CD4-positive, alpha-beta T cell treated with Interleukin-6 for 4 hours (primary cell): ENCODE measurements at regions not wholly inside any gene's neighbourhood (a gene's known extent, or its start where the extent isn't known, plus 50 kb on each side); places are given as distances from the start of the nearest gene placed in this dataset.

ENCODE experiments used
- DNase-seq: peaks from one replicate; pipeline ENCODE4 v3.0.0-alpha.2; 2020; ENCODE audit warnings: mixed read lengths

DNA sequence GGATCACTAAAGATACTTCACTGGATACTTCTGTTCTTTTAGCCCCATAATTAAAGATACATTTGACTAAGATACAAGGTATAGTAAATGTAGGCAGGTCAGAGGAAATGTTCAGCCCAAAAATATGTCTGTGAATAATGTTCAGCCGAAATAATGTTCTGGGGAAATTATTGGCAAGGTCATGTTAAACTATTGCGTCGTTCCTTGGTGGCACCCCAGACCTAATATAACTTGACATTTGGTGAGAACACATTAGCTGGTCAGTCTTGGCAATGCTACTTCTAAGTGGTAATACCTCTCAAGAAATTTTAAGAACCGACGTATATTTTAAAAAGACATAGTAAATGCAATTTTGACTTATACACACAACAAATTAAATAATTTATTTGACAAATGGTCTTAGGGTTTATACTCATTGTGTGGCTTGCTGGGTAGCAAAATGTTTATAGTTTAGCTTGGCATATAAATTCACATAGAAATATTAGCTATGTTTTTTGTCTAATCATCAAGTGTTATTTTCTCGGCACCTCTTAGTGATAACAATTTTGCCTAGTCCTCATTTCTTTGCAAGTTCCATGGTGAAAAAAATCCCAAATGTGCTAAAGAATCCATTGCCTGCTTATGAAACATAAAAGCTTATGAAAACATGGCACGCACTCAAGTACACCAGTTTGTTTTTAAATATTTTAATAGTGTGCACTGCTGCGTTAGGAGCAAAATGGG is 270.3 kb upstream of the NEBL start:
- no peak for DNase-seq

DNA sequence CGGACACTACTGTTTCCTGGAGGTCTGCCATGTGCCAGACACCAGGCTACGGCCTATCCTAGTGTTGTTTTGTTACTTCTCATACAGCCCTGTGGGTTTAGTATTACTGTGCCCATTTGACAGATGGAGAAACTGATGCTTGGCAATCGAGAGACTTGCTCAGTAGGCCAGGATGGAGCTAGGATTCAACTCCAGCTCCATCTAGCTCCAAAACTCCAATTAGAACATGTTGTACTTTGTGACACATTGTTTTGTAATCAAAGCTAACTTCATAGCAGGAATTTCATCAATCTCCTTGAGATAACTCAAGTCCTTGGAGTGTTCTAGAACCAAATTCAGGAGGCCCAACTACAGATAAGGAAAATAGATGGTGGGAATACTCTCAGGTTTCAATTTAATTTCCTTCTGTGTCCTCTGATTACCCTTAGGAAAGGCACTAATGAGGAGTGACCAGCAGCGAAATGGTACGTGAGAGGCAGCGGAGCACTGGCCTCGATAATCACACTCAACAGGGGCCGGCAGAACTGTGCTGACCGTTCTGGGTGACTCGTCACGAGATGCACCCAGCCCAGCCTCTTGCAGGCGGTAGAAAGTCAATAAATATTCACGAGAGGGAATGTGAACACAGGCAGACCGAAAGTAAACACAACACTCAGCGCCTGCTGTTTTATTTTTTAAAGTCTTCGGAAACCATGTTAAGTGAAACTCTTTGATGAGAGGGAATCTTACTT is 269.6 kb upstream of the NEBL start:
- DNase-seq: no peak

DNA sequence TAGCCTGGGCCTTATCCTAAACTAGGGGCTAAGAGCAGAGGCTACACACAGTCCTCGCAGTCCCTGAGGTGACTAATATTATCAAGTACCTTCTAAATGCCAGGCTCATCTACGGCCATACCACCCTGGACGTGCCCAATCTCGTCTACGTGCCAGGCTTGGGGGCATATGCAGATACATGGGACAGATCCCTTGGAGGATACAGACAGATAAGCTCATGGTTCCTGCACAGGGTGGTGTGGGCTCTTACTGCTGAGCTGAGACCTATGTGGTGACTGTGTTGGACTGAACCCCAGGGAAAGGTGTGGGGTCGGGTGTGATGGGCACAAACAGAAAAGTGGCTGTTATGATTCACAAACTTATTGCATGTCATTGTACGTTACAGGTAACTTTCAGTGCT is 268.4 kb upstream of the NEBL start:
- no peak for DNase-seq

DNA sequence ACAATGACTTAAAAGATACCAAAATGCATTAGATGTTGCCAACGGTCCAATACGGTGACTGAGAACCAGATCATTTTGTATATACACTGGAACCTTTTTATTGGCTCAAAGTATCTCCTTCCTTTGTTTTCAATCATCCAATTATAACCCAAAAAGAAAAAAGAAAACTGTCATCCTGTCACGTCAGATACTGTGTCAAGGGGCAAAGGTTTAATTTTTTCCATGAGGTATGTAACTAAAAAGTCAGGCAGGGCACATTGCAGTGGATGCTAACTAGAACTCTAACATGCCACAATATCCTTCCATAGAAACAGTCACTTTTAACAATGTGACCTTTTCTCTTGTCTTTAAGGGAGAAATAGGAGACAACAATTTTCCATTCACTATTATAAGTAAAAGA is 267.6 kb upstream of the NEBL start:
- no peak for DNase-seq

DNA sequence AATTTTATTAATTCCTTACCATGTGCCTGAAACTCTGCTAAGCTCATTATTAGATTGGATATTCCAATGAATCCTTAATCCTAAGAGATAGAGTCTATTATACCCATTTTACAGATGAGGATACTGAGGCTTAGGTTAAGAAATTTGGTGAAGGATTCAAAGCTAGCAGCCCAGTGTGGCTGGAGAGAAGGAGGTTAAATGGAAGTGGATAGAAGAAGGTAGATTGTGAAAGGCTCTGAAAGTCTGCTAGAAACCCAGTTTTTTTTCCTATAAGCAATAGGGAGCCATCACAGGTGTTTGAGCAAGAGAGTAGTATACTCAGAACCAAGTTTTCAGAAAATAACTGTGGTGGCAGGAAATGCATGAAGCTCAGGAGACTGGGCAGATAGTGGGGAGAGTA is 265.8 kb upstream of the NEBL start:
- no peak for DNase-seq

DNA sequence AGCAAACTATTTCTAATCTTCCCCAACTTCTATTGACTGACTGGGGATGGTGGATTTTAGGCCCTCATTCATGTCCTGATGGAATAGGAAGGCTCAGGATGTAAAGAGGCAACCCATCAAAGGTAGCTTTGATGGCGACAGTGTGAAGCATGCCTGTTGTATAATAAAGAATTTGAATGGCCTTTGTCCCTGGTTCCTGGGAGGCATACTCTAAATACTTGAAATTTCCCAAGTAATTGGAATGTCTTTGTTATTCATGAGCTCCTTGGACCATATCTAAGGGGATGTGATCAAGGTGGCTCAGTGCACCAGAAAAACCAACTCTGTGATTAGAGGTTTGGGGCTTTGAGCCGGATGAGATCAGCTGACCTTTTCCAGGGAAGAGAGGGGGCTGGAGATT is 264.5 kb upstream of the NEBL start:
- DNase-seq: no peak

DNA sequence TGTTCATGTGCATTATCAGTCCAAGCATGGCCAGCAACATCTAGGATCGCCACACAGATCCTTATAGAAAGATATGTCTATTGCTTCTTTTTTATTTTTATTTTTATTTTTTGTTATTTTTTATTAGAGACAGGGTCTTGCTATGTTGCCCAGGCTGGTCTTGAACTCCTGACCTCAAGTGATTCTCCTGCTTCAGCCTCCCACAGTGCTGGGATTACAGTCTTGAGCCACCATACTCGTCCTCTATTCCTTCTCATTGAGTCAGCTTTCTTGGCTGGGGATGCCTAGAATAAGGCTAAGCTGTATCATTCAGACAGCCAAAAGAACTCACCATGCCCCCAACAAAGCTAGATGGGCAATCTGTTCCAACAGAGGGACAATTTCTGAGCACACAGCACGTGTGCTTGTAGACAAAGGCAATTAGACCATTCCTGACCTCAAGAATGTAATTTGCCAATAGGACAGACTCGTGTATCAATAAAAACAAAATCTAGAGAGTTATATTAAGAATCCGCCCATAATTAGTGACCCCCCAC is 264.0 kb upstream of the NEBL start:
- no peak for DNase-seq

DNA sequence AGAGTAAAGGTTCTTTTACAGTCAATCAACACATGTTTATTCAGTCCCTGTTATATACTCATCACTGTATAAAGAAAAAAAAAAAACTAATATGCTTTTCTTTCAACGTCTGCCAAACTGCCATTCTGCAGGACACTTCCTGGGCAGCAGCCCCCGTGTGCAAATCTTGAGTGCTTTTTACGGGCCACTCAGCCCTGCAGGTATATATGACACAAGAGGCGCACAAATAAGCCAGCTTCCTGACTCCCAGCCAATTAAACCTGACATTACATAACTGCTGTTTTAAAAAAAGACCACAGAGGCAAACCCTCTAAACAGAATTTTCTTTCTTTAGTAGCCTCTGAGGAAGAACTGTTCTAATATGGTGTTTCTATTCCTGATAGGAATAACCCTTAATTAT is 263.0 kb upstream of the NEBL start:
- no peak for DNase-seq

DNA sequence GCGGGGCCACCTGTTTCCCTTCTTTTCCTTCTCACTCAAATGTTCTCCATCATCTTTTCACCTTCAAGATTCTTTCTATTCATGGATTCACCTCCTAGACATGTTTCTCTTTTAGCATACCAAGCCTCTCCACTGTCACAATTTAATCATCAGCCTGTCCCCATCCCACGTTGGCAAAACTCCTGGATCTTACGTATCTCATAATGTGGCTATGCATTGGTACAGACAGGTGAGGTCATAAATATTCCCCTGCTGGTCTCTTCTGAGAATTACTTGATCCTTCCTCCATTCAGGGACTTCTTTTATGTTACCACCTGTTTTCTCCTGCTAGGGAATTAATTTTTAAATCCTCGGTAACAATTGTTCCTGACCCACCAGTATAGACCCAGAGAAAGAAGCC is 262.6 kb upstream of the NEBL start:
- DNase-seq: no peak

DNA sequence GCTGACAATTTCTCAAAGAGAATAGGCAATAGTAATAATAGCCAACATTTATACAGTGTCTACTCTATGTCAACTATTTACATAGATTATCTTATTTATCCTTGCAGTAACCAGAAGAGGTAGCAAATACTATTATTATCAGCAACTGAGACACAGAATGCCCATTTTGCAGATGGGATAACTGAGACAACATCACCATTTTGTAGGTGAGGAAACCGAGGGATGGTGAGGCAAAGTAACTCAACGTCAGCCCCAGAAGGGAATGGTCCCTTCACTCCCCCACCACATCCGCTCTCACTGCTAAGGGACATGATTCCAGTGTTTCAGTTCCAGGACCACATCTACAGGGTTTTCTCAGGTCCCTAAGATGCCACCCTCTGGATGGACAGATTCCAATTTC is 261.2 kb upstream of the NEBL start:
- DNase-seq: no peak

DNA sequence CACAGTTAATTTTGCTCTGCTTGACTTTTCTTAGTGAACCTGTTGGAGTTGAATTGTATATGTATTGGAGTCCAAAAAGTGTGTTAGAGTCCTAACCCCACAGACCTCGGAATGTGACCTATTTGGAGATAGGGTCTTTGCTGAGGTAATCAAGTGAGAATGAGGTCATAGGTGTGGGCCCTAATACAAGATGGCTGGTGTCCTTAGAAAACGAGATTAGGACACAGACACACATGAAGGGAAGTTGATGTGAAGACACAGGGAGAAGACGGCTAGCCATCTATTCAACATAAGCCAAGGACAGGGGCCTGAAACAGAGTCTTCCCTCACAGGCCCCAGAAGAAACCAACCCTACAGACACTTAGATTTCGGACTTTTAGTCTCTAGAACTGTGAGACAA is 260.6 kb upstream of the NEBL start:
- no peak for DNase-seq

DNA sequence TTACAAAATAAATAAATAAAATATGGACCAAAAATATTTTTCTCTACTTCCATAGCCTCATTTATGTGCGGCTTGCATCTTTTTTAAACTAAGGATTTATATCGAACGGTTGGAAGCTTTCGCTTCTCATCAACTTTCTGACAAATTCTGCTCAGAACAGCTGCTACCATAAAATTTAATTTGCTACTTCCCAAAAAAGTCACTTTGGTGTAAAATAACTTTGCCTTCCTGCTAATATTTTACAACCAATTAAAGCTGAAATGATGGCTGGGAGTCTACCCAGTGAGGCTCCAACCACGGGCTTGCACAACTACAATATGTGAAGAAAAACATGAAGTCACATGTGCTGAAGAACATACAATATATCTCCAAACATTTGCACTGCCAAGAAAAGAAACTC is 253.1 kb upstream of the NEBL start:
- no peak for DNase-seq

DNA sequence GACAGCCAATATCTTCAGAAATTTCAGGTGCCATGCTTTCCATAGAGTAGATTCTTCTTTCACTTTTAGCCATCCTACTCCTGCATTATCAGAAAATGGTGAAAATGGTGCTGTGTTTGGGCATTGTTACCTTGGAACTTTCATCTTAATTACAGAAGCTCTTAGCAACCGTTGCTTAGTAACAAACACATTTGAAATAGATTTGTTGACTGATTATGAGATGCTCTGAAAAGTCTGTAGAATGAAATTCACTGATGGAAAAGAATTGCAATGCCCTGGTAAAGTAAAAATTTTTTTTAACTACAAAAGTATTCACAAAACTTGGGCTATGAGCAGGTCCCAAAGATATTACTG is 249.3 kb upstream of the NEBL start:
- DNase-seq: no peak

DNA sequence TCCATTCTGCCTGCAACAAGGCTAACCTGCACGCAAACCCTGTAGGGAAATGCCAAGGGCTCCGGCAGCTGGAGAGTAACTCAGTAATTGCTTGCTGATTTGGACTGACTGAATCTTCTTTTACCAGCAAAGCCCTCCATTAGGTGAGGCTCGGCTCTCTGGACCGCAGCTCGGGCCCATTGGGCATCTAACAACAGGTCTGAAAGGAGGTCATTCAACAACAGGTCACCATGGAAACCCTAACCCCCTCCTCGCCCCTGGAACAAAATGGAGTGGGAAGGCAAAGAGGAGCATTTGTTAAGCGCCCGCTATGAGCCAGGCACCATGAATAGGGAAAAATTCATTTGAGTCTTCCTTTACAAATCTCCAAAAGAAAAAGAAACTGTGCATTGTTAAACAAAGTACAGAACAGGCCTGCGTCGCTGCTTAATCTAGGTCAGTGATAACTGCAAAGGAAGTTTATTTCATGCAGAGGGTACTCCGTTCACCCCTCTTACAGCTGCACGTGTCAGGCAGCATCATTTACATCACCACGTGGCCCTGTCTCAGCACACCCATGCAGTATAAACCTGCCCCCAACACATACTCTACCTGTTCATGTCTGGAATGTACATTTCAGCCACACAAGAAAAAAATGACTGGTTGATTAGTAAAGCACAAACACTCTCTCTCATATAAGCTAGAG is 248.8 kb upstream of the NEBL start:
- DNase-seq: no peak

DNA sequence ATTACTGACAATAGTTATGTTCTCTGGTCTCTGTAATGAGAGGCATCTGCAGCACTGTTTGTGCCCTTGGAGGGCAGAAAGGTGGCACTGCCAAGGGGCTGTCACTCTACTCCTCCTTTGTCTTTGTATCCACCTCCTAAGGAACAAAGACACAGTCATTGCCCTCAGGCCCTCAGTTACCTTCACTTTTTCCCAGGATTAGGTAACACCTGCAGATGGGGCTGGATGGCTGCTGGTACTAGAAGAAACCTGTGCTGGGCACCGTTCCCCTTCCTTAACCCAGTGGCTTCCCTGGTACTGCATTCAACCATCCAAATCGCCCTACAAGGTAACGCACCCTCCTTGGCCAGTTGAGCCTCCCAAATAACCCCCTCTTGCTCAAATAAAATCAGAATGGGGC is 246.9 kb upstream of the NEBL start:
- DNase-seq: no peak

DNA sequence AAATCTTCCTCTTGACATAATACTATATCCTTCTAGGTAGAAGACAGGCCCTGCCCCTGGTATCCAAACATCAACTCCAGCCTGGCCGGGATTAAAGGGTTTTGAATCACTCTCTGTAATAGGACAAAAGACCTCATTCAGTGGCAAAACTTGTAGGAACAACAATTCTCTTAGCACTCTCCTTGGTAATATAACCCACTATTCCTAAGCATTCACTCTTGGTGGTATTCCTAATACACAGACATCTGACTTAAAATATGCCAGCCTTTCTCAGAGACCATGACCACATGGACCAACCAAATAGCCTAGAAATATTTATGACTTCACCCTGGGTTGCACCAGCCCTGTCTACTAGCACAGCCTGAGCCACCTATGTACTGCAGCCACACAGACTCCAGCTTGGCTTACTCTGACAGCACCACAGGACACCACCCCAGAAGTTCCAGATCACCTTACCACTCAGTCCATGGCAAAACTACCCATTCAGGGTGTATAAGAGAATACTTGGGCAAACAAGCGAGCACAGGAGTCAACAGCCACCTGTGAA is 244.9 kb upstream of the NEBL start:
- DNase-seq: no peak

DNA sequence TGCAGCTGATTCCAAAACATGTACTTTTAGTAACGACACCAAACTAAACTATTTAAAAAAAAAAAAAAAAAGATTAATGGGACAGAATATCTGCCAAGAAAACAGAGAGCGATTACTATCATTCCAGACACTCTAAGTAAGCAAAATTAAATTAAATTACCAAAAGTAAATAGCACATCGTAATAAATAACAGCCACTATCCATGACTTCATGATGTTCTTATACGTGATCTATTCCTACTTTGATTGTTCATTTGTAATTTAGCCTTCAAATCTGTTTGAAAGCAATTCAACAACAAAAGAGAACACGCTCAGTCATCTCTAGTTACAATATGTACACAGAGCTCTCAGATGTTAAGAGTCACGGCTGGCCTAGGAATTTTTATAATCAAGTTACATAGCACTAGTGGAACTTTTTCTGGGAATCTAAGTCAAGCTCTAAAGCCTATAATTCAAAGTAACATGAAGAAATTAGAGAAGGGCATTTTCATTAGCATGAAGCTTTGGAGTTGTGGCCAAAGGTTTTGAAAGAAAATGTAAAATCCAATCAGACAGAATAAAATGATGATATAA is 241.7 kb upstream of the NEBL start:
- DNase-seq: no peak

DNA sequence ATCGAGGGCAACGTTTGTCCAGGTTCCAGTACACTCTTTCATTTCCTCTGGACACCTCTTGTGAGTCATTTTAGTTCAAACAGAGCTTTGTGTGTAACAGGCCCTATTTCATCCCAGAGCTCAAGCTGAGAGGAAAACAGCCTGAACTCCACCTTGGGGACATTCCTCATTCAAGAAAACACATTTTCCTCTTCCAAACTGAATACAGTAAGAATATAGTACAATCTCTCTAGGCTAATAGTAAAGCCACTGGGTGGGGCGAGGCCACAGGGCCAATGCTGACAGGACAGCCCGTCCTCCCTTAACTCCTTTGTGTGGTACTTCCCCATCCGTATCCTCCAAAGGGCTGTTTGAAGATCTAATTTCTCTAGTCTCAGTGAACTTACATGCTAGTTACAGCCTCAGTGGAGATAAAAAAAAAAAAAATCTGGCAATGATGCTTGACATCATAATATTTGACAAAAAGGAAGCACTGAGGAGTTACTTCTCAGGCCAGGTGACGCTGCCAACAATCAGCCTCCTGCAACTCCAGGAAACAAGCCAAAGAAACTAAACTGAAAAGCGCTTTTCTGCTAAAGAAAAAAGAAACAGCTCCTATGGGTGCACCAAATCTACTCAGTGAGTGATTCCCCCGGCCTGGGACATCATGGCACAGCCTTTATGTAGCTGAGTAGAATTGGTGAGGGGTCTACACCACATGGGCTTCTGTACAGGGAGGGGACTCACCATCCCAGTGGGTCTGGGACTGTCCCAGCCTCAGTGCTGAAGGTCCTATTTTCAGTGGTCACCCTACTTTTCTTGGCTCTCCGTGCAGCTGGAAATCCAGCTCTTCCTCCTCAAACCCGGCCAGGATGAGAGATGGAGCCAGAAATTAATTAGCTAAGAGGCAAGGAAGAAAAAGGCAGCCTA is 238.2 kb upstream of the NEBL start:
- DNase-seq: no peak

DNA sequence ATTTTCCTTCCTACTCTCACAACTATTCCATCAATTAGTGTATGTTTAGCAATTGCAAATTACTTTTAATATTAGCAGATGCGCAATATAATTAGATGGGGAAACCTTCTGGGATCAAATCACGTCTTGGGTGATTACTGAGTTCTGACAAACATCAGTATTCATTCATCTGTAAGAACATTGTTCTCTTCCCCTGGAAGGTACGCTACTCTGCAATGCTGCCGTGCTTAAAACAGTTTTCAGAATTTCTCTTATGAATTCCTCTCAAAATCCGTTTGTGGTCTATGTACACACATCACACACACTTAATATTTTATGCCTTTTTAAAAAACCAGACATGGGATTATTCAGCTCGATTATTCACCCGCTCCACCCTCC is 237.5 kb upstream of the NEBL start:
- no peak for DNase-seq

DNA sequence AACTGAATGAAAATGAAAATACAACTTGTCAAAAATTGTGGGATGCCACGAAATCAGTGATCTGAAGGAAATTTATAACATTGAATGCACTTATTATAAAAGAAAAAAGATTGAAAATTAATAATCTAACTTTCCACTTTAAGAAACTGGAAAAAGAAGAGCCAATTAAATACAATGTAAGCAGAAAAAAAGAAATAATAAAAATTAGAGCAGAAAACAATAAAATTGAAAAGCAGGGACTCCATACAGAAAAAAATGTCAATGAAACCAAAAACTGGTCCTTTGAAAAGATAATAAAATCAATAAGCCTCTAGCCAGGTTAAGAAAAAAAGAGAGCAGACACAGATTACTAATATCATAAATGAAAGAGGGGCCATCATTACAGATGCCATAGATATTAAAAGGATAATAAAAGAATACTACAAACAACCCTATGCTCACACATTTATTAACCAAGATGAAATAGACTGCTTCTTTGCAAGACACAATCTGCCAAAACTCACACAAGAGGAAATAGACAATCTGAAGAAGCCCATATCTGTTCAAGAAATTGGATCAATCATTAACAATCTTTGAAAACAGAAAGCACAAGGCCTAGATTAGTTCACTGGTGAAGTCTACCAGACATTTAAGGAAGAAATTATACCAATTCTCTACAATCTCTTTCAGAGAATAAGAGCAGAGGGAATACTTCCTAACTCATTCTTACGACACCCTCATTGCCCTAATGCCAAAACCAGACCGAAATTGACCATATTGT is 233.8 kb upstream of the NEBL start:
- no peak for DNase-seq

DNA sequence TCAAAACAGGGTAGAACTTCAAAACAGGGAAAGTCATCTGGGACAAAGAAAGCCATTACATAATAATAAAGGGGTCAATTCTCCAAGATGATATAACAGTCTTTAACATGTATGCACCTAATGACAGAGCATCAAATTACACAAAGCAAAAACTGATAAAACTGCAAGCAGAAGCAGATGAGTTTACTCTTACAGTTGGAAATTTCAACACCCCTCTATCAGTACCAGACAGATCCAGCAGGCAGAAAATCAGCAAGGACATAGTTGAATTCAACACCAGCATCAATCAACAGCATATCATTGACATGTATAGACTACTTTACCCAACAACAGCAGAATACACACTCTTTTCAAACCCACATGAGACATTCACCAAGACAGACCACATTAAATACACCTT is 233.0 kb upstream of the NEBL start:
- DNase-seq: no peak
